NCI-H2107 (cell line): ENCODE measurements at regions not wholly inside any gene's neighbourhood (a gene's known extent, or its start where the extent isn't known, plus 50 kb on each side); places are given as distances from the start of the nearest gene placed in this dataset.
"Not testable (repeated sequence)": the region's sequence is repeated elsewhere in the genome, so short reads cannot be mapped to it uniquely, and the experiment has no call there.

ENCODE experiments used
- DNase-seq: peaks from one replicate; lab custom pipeline; 2025; lab: John Stamatoyannopoulos, UW

DNA sequence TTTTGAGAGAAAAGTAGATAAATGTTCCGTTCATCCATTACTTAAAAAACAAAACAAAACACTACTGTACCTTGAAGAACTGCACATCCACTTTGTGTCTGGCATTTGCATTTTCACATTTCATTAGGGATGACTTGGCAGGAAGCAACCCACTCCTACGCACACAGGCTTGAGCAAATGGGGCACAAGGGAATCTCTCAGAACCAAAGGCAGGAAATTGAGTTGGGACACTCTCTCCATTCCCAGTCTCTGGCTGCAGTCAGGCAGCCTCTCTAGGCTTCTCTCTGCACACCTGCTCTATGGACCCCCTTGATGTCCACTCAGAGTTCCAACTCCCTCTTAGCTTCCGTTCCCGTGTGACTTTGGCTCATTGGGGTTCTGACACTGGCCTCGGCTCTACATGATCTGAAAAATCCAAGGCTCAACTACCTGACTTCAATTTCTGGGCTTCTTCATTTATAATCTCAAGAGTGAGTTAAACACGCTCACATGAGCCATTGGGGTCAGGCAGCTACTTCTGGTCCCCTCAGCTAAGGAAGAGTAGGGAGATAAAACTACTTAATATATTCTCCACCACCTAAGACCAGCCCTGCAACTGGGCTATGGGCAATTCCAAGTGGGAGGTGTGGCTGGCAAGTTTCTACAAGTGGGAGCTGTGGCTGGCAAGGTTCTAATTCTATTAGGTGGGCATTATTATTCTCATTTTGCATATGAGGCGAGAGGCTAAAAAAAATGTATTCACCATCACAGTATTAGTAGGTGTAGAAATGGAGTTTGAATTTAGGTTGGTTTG, 251.9 kb downstream of the SOD2 start:
- no peak for DNase-seq

DNA sequence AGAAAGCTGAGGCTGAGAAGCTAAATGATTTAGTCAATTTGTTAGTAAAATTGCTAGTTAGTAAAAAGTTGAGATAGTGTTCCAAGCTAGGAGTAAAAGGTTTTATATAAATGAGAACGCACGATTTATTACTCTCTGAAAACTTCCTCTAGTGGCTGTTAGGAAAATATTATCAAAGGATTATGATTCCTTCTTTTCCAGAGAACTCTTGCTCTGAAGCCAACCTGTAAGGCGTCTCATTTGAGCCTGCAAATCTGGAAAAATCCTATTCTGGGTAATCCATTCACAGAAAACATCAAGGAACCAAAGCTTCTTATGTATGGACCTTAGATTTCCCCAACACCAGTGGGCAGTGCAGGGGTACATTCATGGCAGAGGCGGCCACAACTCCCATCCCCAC, 252.7 kb downstream of the SOD2 start:
- no peak for DNase-seq

DNA sequence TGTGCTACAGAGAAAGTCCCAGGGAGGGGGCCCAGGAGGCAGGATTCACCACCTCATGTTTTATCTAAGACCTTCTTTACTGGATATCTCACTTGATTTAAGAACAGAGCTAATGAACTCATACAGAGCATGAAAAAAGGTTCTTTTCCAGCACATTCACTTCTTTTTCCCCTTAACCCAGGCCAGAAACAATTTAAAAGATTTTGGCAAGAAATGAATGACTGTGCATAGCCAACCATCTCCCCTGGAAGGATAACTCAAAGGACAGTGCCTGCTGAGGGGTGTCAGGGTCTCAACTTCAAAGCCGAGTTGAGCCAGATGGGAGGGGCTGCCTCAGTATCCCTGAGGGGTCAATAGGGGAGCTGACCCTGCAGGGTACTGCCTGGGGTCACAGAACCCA, 253.4 kb downstream of the SOD2 start:
- DNase-seq = no peak

DNA sequence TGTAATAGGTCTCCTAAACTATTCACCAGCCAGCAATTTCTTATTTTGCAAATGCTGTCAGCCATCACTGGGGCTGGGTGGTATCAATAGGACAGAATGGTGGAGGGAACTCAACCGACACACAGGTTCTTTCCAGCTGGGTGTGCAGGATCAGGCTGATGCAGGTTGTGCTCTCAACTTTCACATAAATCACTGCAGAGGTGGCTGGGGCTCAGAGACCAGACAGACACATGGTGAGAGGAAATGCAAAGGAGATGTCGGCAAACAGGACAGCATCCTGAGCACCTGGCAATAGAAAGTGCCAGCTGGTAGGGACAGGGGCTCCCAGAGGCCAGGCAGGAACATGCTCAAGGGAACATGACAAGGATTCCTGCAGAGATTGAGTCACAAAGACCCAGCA, 254.9 kb downstream of the SOD2 start:
- no peak for DNase-seq

DNA sequence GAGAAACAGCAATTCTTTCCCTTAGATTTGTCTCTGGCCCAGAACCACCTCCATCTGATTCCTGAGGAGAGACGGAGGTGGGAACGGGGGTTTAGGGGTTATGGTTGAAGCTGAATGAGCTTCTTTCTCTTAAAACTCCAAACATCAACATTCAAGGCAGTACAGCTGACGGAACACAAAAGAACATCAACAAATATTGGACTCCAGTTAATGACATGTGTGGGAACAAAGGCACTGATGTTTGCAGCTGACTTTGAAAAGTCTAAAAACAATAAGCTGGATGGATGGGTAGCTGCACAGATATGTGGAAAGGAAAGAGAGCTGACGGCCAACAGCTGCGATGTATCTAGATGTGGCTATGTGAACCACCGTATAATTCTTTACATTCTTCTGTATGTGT, 256.5 kb downstream of the SOD2 start:
- no peak for DNase-seq

DNA sequence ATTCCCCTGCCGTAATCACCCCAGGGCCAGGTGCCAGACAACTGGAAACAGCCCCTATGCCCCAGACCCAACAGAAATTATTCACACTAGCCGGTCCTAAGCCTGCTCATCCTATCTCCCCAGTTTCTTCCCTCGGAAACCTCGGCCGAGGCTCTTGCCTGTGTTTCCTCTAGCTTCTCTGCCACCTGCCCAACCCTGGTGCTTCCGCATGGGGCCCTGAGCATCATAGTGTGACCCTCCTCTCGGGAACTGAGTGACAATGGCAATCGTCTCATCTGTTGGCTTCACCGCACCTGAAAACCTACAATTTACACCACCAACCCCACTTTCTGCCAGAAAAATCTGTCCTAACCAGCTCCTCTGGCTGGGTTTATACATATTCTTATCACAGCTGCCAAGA, 257.3 kb downstream of the SOD2 start:
- no peak for DNase-seq

DNA sequence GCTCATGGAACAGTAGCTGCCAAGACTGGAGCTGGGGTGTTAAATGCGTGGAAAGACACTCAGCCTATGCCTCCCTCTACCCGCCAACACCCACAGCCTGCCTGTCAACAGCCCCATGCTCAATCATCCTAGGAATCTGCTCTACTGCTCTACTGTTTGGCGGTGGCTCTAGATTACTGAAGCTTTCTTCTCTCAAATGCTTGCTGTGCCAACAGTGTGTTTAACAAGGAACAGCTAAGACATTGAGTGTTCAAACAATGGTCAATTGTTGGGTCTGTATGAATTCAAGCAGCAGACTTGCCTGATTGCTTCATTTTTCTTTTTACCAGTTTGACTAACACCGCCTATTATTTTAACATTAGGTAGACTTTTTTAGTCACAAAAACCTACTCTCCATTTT, 258.6 kb downstream of the SOD2 start:
- no peak for DNase-seq

DNA sequence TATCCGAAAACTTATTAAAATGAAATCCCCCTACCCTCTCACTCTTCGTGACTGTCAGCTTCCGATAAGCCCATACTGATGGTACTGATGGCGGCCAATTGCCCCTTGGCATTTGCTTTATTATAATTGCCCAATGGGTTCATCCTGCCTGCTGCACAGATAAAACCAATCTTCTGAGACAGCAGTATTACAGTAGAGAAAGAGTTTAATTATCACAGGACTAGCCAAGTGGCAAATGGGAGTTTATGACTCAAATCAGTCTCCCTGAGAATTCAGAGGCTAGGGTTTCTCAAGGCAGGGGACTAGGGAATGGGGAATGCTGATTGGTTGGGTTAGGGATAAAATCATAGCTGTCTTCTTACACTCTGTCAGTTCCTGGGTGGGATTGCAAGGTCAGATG, 259.5 kb downstream of the SOD2 start:
- DNase-seq = no peak

DNA sequence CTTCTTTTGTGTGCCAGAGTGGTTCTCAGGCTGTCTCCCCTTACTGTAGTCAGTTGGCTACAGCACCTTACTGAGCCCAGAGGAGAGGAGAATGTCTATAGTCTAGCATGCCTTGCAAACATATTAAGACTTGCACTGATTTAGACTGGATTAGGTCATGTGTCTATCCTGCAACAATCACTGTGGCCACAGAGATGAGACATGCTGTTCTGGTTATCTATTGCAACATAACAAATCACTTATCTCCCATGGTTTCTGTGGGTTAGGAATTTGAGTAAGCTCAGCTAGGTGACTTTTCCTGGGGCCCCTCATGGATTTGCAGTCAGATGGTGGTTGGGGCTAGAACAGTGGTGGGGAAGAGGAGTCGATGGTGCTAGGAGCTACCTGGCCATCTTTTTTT, 261.3 kb downstream of the SOD2 start:
- no peak for DNase-seq

DNA sequence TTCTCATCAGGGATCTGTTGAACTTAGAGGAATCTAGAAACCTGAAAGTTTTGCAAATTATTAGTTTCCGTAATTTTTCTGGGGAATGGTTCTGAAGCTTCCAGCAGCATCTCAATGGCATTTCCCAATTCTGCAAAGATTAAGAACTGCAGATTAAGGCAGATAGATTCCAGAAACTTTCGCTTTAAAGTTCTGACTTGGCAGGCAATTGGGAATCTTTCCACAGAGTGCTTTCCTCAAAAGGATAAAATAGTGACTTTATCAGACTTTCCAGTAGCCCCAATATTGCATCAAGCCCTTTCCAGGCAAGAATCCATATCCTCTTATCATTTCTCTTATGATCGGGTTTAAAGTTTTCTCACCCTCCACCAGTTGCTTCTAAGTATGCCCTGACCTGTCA, 261.1 kb downstream of the FNDC1 start:
- no peak for DNase-seq

DNA sequence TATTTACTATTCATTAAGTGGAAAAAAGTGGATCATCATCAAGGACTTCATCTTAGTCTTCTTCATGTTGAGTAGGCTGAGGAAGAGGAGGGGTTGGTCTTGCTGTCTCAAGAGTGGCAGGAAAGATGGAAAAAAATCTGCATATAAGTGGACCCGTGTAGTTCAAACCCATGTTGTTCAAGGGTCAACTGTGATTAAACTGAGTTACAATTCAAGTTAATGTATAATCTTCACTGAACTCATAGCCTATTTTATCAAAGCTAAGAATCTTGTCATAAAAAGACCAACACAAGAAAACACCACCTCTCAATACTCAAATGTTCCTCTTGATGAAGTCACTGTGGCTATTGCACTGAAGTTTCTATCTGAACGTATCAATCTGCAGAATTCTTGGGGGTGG, 260.2 kb downstream of the FNDC1 start:
- DNase-seq = no peak

DNA sequence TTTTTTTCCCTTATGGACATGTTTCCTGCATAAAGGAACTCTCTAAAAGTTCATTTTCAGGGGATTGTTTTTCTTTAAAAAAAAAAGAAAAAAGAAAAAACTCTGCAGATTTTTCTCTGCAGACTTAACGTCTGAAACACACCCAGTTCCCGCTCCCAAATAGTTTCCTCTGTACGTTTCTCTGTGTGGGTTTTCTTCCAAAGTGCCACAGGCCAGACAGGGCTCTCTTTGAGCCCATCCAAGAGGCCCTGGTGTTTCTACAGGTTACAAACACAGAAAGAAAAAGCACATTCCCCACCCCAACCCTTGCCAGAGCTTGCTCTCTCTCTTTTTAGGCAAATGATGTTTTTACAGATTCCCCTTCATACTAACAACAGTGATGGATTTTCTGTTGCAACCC, 258.6 kb downstream of the FNDC1 start:
- no peak for DNase-seq

DNA sequence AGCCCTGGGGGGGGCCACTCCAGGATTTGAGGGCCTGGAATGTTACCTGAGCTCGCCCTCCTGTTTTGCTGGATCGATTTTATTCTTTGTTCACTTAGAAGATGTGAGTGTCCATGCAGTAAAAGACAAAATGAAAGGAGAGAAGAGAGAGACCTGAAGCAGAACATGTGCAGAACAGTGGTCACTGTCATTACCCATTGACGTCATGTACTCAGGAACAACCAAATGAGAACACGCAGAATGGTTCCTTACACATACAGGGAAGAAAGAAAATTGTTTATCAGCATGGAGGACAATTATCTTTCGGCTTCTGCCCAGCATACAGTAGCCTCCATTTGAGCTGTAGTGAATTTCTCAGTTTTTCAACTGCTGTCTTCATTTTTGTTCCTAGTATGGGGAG, 258.1 kb downstream of the FNDC1 start:
- DNase-seq = no peak

DNA sequence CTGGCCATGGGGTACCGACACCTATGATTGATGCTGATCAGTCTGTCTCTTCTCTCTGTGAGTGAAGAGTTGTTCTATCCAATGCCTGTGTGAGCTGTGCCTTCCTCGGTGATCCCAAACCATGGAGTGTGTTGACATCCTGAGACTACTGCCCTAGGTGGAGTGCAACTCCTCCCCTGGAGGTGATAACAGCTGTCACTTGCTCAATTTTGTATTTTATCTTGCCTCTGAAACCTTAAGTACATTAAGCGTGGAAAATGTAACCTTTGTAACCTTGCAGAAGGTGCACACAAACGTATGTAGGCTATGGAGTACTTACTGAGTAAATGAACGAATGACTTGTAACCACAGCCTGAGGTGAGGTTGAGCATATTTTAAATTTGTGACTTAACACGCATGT, 256.2 kb downstream of the FNDC1 start:
- DNase-seq = no peak

DNA sequence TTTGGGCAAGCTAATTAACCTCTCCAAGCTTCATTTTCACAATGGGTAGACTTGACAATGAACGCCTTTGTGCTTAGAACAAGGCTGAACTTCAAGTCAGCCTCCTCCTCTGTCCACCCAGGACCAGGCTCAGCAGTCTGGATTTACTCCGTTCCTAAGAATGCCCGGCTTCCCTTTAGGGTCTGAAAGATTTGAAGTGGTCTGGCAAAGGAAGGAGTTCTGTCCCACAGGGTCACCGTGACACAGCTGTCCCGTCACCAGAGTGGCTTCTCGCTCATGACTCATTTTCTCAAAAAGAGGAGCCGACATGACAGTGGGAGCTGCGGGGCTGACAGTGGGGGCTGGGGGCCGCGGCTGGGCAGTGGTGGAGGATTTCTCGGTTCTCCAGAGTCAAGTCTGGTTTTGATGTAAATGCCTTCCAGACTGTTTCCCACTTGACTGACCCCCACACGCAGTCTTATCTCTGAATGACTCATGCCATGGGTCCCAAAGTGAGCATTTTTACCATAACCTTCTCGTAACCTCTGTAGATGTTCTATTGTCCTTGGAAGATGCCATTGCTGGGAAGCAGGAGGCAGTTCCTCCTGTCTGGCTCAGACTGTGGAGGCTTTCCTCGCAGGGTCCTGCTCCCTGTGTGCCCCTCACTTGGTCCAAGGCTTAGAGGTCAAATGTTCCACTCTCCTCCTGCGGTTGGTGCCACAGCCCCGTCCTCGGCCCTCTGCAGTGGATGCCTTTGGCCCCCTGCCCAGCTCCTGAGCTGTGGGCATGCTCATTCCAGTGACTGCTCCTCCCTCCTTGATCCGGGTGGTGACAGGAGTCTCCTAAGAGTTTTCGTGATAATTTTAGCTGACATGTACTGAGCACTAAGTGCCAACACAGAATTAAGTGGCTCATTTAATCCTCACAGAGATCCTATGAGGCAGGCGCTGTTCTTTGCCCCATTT, 253.1 kb downstream of the FNDC1 start:
- DNase-seq = no peak

DNA sequence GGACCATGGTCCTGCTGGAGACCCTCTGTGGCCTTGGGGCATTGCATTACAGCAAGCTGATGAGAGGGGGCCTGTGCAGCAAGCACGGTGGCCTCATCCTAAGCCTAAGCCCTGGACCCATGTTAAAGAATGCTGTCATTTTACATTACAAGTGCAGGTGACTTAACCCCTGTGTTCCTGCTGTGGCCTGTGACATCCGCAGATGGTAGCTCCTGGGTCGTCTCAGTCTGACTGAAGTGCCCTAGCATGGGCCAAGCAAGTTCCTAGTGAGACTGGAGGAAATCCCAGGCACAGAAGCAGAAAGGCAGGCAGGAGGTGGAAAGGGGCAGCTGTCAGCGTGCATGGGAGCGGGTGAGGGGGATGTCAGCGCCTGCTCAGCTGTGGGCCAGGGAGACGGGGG, 252.4 kb downstream of the FNDC1 start:
- no peak for DNase-seq

DNA sequence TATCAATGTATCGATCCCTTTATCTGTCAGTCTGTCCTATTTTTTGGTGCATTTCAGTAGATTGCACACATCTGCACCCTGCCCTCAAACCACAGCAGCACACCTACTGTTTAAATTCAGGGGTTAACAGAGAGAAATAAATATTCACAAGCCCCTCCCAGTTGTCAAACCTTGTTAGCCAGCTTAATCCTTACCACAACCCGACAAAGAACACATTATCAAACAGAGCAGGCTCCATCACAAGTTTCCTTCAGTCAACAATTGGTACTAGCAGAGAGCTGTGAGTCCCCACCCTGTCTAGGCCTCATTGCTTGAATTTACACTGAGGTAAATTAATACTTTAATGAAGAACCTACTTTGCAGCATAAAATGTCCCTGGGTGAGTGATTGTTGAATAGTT, 249.8 kb downstream of the FNDC1 start:
- DNase-seq = no peak

DNA sequence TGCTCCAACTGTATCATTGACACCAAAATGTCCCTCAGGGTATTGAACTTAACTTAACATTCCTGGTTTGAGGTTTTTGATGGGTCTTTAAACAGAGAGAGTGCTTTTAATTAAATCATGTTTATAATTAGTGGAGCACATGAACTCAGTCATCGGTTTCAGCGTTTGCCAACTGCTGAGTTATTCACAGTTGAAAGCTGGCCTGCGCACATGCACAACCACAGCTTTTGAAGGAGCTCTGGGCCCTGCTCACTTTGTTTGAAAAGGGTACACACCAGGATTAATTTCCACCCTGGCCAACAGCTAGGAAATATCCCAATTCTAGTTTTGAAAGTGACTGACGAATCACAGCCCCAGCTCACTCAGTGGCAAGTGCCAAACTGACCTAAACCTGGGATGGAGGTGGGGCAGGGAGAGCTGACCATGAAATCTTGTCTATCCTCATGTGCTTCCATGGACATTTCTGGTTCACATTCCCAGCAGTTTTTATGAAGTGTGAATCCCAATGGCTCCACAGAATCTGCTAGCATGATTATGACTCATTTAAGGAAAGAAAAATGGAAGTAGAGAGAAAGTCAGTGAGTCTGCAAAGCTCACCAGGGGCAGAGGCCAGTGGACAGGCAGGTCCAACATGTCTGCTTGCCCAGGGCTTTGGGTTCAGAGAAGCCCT, 247.8 kb downstream of the FNDC1 start:
- DNase-seq = no peak

DNA sequence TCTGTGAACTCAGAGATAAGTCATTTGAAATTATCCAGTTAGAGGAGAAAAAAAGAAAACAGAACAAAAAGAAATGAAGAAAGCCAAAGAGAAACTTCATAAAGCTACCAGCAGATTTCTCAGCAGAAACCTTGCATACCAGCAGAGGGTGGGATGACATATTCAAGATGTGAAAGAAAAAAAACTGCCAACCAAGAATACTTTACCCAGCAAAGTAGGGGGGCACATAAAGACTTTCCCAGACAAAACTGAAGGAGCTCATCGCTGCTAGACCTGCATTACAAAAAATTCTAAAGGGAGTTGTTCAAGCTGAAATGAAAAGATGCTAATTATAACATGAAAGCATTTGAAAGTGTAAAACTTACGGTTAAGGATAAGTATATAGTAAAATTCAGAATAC, 246.3 kb downstream of the FNDC1 start:
- DNase-seq = no peak

DNA sequence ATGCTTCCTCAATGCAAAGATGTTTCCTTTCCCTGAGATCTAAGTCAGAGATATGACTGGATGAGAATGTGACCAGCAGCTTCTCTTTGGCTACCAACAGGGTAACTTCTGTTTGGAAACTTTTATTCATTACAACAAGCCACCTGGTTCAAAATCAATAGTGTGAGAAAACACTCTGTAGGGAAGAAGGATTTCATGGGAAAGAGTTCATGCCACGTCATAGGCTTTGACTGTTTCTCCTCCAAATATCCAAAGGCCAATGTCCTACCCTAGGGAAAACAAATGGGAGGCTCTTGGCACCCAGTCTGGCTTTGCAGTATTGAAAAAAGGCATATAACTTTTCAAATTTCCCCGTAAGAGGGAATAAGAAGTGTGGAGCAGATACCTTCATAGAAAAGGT, 245.5 kb downstream of the FNDC1 start:
- no peak for DNase-seq

DNA sequence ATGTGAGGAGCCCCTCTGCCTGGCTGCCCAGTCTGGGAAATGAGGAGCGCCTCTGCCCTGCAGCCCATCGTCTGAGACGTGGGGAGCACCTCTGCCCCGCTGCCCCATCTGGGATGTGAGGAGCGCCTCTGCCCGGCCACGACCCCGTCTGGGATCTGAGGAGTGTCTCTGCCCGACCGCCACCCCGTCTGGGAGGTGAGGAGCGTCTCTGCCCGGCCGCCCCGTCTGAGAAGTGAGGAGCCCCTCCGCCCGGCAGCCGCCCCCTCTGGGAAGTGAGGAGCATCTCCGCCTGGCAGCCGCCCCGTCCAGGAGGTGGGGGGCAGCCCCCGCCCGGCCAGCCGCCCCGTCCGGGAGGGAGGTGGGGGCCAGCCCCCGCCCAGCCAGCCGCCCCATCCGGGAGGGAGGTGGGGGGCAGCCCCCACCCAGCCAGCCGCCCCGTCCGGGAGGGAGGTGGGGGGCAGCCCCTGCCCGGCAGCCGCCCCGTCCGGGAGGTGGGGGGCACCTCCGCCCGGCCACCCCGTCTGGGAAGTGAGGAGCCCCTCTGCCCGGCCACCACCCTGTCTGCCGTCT, 238.1 kb downstream of the FNDC1 start:
- not testable (repeated sequence) for DNase-seq

DNA sequence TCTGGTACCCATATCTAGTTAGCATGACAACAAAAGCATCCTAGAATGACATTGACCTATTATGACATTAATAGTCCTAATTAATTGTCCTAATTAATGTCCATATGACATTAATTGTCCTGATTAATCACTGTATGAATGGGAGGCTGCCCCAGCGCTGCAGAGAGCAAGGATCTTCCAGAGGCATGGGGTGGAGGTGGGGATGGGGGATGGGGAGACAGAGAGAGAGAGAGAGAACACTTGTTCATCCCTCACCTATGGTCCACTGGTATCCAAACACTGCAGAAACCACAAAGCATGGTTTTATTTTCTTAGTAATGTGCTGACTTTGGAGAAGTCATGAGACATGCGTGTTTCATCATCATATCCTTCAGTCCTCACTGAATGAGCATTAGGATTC, 235.1 kb downstream of the FNDC1 start:
- no peak for DNase-seq

DNA sequence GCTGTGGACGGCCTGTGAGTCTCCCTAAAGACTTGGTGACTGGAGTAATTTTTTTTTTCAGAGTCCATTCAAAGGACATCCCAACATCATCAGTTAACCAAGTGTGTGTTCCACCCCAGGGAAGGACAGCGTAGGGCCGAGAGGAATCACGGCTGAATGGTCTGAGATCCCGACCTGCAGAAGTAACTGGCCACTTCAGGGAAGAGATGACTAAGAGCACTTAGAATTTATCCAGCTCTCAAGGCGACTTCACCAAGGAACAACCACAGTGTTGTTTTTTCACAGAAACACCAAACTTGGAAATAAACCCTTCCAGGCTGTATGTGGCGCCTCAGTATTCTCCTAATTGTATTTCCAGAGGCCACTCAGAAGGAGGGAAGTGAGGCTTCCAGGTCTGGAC, 231.6 kb downstream of the FNDC1 start:
- no peak for DNase-seq
